Stomach (tissue), 4 donors: ENCODE measurements at regions not wholly inside any gene's neighbourhood (a gene's known extent, or its start where the extent isn't known, plus 50 kb on each side); places are given as distances from the start of the nearest gene placed in this dataset.

Source experiments
- POLR2A ChIP-seq, 4 donors: fragments of 450-650 bp; IDR thresholded peaks; one replicate each; pipeline ENCODE4 v1.6.1; 2016; ENCODE audit warnings: antibody characterized with exemption in 4 of 4, control low read depth in 2 of 4, mild to moderate bottlenecking in 1 of 4, moderate library complexity in 1 of 4
- TF ChIP-seq, protein P1 (sequence below), 7 experiments: fragments of 450-650 bp in 4 of 7; fragments of 200-600 bp in 3 of 7; sonication (generic) in 3 of 7; IDR thresholded peaks; one replicate each; pipeline ENCODE4 v1.5.1; 2016 to 2019; ENCODE audit warnings: antibody characterized with exemption in 7 of 7, control low read depth in 2 of 7, mild to moderate bottlenecking in 1 of 7

DNA sequence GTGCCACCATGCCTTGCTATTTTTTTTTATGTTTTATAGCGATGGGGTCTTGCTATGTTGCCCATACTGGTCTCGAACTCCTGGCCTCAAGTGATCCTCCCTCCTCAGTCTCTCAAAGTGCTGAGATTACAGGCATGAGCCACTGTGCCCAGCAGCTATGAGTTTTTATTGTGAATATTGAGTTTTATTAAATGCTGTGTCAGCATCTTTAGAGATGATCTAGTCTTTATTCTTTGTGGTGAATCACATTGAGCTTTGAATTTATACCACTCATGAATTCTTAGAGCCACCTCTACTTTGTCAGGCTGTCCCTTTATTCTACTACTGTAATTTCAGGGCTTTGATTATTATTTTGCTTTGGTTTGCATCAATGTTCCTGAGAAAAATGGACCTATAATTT lies 428.3 kb downstream of the BTBD3 start:
- TF ChIP-seq, protein P1, sequence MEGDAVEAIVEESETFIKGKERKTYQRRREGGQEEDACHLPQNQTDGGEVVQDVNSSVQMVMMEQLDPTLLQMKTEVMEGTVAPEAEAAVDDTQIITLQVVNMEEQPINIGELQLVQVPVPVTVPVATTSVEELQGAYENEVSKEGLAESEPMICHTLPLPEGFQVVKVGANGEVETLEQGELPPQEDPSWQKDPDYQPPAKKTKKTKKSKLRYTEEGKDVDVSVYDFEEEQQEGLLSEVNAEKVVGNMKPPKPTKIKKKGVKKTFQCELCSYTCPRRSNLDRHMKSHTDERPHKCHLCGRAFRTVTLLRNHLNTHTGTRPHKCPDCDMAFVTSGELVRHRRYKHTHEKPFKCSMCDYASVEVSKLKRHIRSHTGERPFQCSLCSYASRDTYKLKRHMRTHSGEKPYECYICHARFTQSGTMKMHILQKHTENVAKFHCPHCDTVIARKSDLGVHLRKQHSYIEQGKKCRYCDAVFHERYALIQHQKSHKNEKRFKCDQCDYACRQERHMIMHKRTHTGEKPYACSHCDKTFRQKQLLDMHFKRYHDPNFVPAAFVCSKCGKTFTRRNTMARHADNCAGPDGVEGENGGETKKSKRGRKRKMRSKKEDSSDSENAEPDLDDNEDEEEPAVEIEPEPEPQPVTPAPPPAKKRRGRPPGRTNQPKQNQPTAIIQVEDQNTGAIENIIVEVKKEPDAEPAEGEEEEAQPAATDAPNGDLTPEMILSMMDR (IDR thresholded peaks at IDR 0.05): no peak
- TF ChIP-seq POLR2A (IDR thresholded peaks at IDR 0.05): no peak
